ENCODE measurements at regions not wholly inside any gene's neighbourhood (a gene's known extent, or its start where the extent isn't known, plus 50 kb on each side); places are given as distances from the start of the nearest gene placed in this dataset.

DNA sequence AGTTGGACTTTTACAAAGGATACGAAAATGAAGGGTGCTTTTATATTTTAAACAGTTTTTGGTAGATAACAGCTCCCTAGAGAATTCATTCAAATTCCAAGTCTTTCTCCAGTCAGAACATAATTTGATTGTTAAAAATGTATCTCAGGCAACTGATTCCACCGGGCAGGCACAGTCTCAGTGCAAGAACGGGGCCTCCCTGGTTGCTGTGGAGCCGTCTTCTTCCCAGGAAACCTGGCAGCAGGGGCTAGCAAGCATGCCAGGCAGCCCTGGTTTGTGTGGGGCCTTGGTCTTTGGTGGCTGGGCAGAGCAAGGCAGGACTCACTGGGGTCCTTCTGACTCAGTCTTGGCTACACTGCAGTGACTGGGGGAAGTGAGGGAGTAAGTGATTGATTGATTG is 143.5 kb downstream of the NXNL2 start:
- no peaks in the 10 kb centered on the region for H3F3A ChIP-seq (replicated peaks; ENCODE audit: insufficient read depth)
- H2AFZ ChIP-seq (ENCODE audit: low read depth), result no peak overlapping the region
- H3K4me2 ChIP-seq, result no peak overlapping the region
- no peaks in the 10 kb centered on the region for H3K36me3 ChIP-seq (replicated peaks in 1 of 2; ENCODE audit: control insufficient read depth in 1 of 2, insufficient read depth in 2 of 2, low read length in 1 of 2)
- H3K4me3 ChIP-seq (ENCODE audit: low read depth in 2 of 2, low read length in 1 of 2), result no peak overlapping the region
- H3K9ac ChIP-seq, result no peak overlapping the region
- DNase-seq, result no peak
- H4K20me1 ChIP-seq (ENCODE audit: insufficient read depth), result no peaks in the 10 kb centered on the region
- CTCF ChIA-PET, result interaction anchor here (0.9 to 1.1 kb wide), 2 partner anchors 14 to 18 kb away, joined by 3 to 4 read pairs; no protein-coding TSS in a partner anchor
- H3K79me2 ChIP-seq (ENCODE audit: insufficient read depth), result no peaks in the 10 kb centered on the region
- H3K9me3 ChIP-seq, result no peaks in the 10 kb centered on the region
- H3K27me3 ChIP-seq (ENCODE audit: insufficient read depth), result no peaks in the 10 kb centered on the region
- H3K27ac ChIP-seq (ENCODE audit: low read depth in 2 of 2, low read length in 1 of 2), result no peak overlapping the region
- H3K4me1 ChIP-seq (ENCODE audit: control insufficient read depth in 1 of 2, insufficient read depth in 2 of 2, low read depth in 1 of 2, low read length in 1 of 2), result peaks cover 0 to 4% of the 10 kb centered on the region in 2 experiments; a peak in 2 of 4 replicates
- no peaks in the 10 kb centered on the region for H3K9me2 ChIP-seq
- POLR2A ChIA-PET, result no interaction called here
- WGBS (ENCODE audit: low lambda C conversion rate), result 72% methylated on average over 4 of the region's 4 CpGs
- TF ChIP-seq IRF3 (IDR thresholded peaks at IDR 0.05; ENCODE audit: low read depth, low read length) (no peak), CTCF (IDR thresholded peaks at IDR 0.05) (no peak), FOSL2 (IDR thresholded peaks at IDR 0.05; ENCODE audit: borderline replicate concordance, low read depth) (no peak), MEF2A (IDR thresholded peaks at IDR 0.05; ENCODE audit: borderline replicate concordance, low read depth) (no peak), EZH2phosphoT487 (IDR thresholded peaks at IDR 0.05; ENCODE audit: borderline replicate concordance, low read depth) (no peak), SIN3A (IDR thresholded peaks at IDR 0.05; ENCODE audit: borderline replicate concordance, low read depth, low read length) (no peak), TCF12 (IDR thresholded peaks at IDR 0.05) (no peak), JUND (IDR thresholded peaks at IDR 0.05) (no peak), GATA2 (CRISPR knock-in tag; IDR thresholded peaks at IDR 0.05) (no peak), POLR2AphosphoS5 (IDR thresholded peaks at IDR 0.05; ENCODE audit: low read depth, low read length) (no peak), REST (IDR thresholded peaks at IDR 0.05; ENCODE audit: low read depth, low read length) (no peak), EP300 (IDR thresholded peaks at IDR 0.05; ENCODE audit: borderline replicate concordance in 1 of 2, low read depth in 1 of 2, low read length in 1 of 2) (no peak), RCOR1 (IDR thresholded peaks at IDR 0.05; ENCODE audit: low read length) (no peak), NFIC (IDR thresholded peaks at IDR 0.05; ENCODE audit: borderline replicate concordance) (no peak)
